Duodenal mucosa (tissue), 2 donors: ENCODE measurements at regions not wholly inside any gene's neighbourhood (a gene's known extent, or its start where the extent isn't known, plus 50 kb on each side); places are given as distances from the start of the nearest gene placed in this dataset.

Source experiments
- H3K27ac ChIP-seq: one replicate; pipeline ENCODE4 v1.7.0; 2013; ENCODE audit warnings: low read depth, low read length
- H3K27me3 ChIP-seq, 2 donors: one replicate each; pipeline ENCODE4 v1.7.0; 2013; ENCODE audit warnings: low read length in 2 of 2, control low read depth in 1 of 2; ENCODE audit not compliant: insufficient read depth in 2 of 2, control insufficient read depth in 1 of 2
- H3K36me3 ChIP-seq, 2 donors: one replicate each; pipeline ENCODE4 v1.7.0; 2013; ENCODE audit warnings: low read length in 2 of 2, control low read depth in 1 of 2; ENCODE audit not compliant: insufficient read depth in 2 of 2, control insufficient read depth in 1 of 2
- H3K4me1 ChIP-seq, 2 donors: one replicate each; pipeline ENCODE4 v1.7.0; 2013; ENCODE audit warnings: low read length in 2 of 2, control low read depth in 1 of 2; ENCODE audit not compliant: insufficient read depth in 2 of 2, control insufficient read depth in 1 of 2
- H3K4me3 ChIP-seq, 2 donors: one replicate each; pipeline ENCODE4 v1.7.0; 2013; ENCODE audit warnings: low read length in 2 of 2, low read depth in 1 of 2
- H3K9ac ChIP-seq, 2 donors: one replicate each; pipeline ENCODE4 v1.7.0; 2013; ENCODE audit warnings: low read length in 2 of 2, low read depth in 1 of 2
- H3K9me3 ChIP-seq, 2 donors: one replicate each; pipeline ENCODE4 v1.7.0; 2013; ENCODE audit warnings: low read length in 2 of 2, control low read depth in 1 of 2; ENCODE audit not compliant: control insufficient read depth in 1 of 2

DNA sequence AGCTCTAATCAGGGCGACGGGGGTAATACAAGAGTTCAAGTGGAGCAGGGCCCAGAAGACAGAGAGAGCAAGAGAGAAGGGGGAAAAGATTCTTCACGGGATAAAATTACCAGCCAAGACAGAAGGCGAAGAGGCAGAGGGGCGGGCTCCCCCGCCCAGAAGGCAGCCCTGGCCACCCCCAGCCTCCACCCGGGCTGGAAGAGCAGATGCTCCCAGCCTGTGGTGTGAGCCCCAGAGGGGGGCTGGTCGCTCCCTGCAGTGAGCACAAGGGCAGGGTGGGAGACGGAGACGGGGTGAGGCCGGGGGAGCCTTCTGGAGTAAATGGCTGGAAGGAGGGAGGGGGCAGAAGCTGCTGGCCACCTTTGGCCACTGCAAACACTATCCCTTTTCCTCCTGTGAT lies 1035.6 kb downstream of the VRK1 start:
- H3K36me3 ChIP-seq: no peaks in the 10 kb centered on the region
- H3K27me3 ChIP-seq: no peaks in the 10 kb centered on the region
- no peak overlapping the region for H3K4me3 ChIP-seq
- no peaks in the 10 kb centered on the region for H3K9me3 ChIP-seq
- H3K4me1 ChIP-seq: no peaks in the 10 kb centered on the region
- no peak overlapping the region for H3K9ac ChIP-seq
- no peak overlapping the region for H3K27ac ChIP-seq

DNA sequence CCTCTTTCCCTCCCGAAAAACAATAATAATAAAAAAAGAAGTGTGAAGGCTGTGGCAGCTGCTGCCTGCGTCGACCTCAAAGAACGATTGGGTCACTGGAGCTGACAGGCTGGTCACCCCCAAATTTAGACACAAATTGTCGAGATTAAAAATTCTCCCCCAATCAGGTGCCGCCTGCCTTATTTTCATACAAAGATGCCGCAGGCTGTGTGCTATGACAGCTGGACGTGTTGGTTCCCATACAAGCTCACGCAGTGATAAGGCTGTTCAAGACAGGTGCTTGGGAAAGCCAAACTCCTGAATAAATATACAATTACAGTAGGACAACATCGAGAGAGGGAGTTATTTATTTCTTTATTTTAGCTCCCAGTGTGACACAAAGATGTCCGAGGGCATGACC lies 1041.8 kb downstream of the VRK1 start:
- Histone ChIP-seq H3K9ac (no peak overlapping the region), H3K36me3 (no peaks in the 10 kb centered on the region), H3K4me1 (no peaks in the 10 kb centered on the region), H3K4me3 (no peak overlapping the region), H3K27ac (no peak overlapping the region), H3K9me3 (no peaks in the 10 kb centered on the region), H3K27me3 (no peaks in the 10 kb centered on the region)

DNA sequence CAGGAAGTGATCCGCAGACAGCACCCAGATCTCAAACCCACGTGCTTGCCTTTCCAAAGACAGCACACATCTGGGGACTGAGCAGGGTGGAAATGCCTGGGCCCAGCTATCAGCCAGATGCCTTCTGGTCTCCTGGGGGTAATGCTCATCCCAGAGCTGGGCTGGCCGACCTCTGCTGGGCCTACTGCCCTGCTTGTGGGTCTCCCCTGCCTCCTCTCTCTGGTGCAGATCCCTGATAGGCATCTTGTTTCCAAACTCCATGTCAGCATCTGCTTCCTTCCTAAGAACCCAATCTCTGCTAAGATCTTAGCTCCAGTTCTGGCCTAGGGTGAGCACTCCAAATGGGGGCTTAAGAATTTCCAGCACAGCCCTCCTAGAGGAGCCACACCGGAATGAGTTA lies 1043.0 kb downstream of the VRK1 start:
- no peaks in the 10 kb centered on the region for H3K27me3 ChIP-seq
- H3K9me3 ChIP-seq: no peaks in the 10 kb centered on the region

DNA sequence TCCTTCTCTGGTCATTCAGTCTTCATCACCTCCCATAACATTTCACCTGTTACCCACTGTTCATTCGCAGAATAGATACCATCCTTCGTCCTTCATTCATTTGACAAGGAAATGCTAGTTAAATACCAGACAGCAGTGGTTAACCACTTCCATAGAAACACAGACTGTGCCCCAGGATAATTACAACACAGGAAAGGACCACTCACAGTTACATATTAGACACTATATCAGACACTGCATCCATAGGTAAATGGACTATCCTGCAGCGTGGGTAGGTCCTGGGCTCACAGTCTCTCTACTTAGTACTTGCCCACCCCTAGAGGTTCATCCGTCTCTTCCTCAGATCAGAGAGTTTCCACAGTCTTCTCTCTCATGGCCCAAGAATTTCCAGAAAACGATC lies 1044.6 kb downstream of the VRK1 start:
- no peak overlapping the region for H3K4me3 ChIP-seq
- no peaks in the 10 kb centered on the region for H3K9me3 ChIP-seq
- no peaks in the 10 kb centered on the region for H3K36me3 ChIP-seq
- no peak overlapping the region for H3K27ac ChIP-seq
- no peak overlapping the region for H3K9ac ChIP-seq
- H3K4me1 ChIP-seq: no peaks in the 10 kb centered on the region
- H3K27me3 ChIP-seq: no peaks in the 10 kb centered on the region

More for the DNA sequence above, 1043.0 kb downstream of the VRK1 start:
- Histone ChIP-seq H3K4me3 (no peak overlapping the region), H3K36me3 (no peaks in the 10 kb centered on the region), H3K27ac (no peak overlapping the region), H3K9ac (no peak overlapping the region), H3K4me1 (no peaks in the 10 kb centered on the region)

DNA sequence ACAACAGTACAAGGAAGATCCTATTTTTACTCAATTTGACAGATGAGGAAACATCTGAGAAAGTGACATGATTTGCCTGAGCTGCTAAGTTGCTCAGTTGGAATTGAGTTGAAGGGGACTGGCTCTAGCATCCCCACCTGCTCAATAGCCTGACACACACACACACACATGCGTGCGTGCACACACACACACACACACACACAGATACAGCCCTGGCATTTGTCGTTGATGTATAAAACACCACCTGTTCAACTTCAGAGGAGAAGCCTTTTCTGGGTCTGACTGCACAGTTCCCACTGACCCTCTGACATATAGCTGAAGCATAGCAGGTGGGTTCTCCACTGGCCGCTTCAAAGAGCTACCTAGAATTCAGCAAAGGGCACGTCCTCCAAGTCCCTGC lies 1045.9 kb downstream of the VRK1 start:
- no peak overlapping the region for H3K4me3 ChIP-seq
- no peak overlapping the region for H3K27ac ChIP-seq
- H3K9ac ChIP-seq: no peak overlapping the region
- H3K36me3 ChIP-seq: no peaks in the 10 kb centered on the region
- no peaks in the 10 kb centered on the region for H3K27me3 ChIP-seq
- H3K9me3 ChIP-seq: no peaks in the 10 kb centered on the region
- H3K4me1 ChIP-seq: no peaks in the 10 kb centered on the region

DNA sequence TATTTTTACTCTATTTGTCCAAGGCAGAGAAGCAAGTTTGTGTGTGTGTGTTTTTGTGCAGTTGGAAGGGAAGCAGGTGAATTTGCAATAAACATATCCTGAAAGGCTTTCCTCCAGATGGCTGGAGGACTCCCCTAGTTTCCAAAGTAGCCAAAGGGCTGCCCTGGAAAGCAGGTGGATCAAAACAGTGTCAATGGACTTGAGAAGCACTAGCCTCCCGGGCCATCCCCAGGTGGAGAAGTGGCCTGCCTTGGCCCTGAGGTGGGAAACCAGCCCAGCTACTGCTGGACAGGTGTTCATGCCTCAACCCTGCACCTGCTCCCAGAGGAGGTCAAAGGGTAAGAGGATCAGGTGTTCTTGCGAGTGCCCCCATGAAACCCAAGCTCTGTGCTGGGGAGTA lies 1046.9 kb downstream of the VRK1 start:
- Histone ChIP-seq H3K9me3 (no peaks in the 10 kb centered on the region), H3K27me3 (no peaks in the 10 kb centered on the region), H3K4me3 (no peak overlapping the region), H3K27ac (no peak overlapping the region), H3K9ac (no peak overlapping the region), H3K36me3 (no peaks in the 10 kb centered on the region), H3K4me1 (no peaks in the 10 kb centered on the region)

DNA sequence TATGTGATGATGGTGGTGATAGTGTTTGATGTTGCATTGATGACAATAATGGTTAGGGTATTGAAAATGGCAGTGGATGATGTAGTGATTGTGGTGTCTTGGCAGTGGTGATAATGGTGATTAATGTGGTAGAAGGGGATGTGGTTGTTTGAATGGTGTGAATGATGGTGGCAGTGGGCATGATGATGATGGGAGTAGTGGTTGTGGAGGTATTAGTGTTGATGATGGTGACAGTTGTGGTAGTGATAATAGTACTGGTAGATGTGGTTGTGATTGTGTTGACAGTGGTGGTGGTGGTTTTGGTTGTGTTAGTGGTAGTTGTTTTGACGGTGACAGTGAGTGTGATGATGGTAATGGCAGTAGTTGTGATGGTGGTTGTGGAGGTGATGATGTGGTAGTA lies 1049.0 kb downstream of the VRK1 start:
- no peaks in the 10 kb centered on the region for H3K9me3 ChIP-seq
- no peak overlapping the region for H3K27ac ChIP-seq
- H3K4me1 ChIP-seq: no peaks in the 10 kb centered on the region

DNA sequence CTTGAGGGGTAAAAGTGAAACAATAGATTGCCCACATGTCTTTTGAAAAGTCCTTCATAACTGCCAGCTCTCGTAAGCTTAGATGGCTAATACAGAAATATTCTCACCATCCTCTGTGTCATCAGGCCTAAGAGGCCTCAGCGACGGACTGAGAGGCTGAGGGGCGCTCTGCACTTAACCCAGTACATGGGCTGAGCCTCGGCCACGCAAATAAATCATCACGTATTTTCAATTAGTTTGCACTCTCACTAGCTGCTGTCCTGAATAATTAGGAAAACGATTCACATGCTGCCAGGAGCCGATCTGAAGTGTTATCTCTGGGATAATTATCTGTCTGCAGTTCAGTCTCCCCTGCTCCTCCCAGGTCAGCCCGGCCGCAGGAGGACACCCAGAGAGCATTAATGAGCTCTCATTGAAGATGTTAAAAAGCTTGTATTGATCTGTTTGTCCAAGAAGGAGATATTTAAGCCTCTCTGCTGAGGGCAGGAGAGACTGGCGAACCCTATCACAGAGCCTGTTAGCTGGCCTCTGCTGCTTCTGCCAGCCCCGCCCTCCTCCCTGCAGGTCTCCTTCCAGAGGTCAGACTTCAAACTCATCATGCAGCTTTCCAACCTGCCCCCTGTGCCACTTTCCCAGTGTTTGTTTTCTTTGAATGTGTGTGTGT lies 1051.3 kb downstream of the VRK1 start:
- Histone ChIP-seq H3K4me3 (no peak overlapping the region), H3K27ac (no peak overlapping the region), H3K27me3 (peaks cover 0 to 2% of the 10 kb centered on the region in 2 donors), H3K36me3 (no peaks in the 10 kb centered on the region), H3K4me1 (no peaks in the 10 kb centered on the region), H3K9me3 (no peaks in the 10 kb centered on the region), H3K9ac (no peak overlapping the region)

More for the DNA sequence above, 1049.0 kb downstream of the VRK1 start:
- no peak overlapping the region for H3K4me3 ChIP-seq
- no peak overlapping the region for H3K9ac ChIP-seq
- no peaks in the 10 kb centered on the region for H3K36me3 ChIP-seq
- peaks cover 0 to 2% of the 10 kb centered on the region in 2 donors for H3K27me3 ChIP-seq

GRCh38 chr14:97850466-97850865 lies 1053.3 kb downstream of the VRK1 start:
- H3K4me3 ChIP-seq: no peak overlapping the region
- H3K9me3 ChIP-seq: no peaks in the 10 kb centered on the region
- H3K36me3 ChIP-seq: no peaks in the 10 kb centered on the region
- H3K27ac ChIP-seq: no peak overlapping the region
- H3K9ac ChIP-seq: no peak overlapping the region
- no peaks in the 10 kb centered on the region for H3K4me1 ChIP-seq
- peaks cover 0 to 2% of the 10 kb centered on the region in 2 donors for H3K27me3 ChIP-seq

- Histone ChIP-seq H3K9ac (no peak overlapping the region), H3K4me1 (no peaks in the 10 kb centered on the region), H3K36me3 (no peaks in the 10 kb centered on the region), H3K4me3 (no peak overlapping the region), H3K27me3 (peaks cover 0 to 2% of the 10 kb centered on the region in 2 donors), H3K27ac (no peak overlapping the region), H3K9me3 (no peaks in the 10 kb centered on the region)
Observed at GRCh38 chr14:97850886-97851285, 1053.7 kb downstream of the VRK1 start.
